ENCODE measurements at regions not wholly inside any gene's neighbourhood (a gene's known extent, or its start where the extent isn't known, plus 50 kb on each side); places are given as distances from the start of the nearest gene placed in this dataset.

- no peak for ATAC-seq
- intact Hi-C loops (cut with DNase I): no loop called here
- DNase-seq (ENCODE audit: low spot score): no peak
Observed at GRCh38 chr20:22217712-22218352, 366.5 kb downstream of the FOXA2 start.

- no peak for DNase-seq (ENCODE audit: low spot score)
Observed at GRCh38 chr20:22216984-22217383, 367.4 kb downstream of the FOXA2 start.

GRCh38 chr20:22214296-22214695, 370.1 kb downstream of the FOXA2 start:
- ATAC-seq (no peak), DNase-seq (ENCODE audit: low spot score) (no peak)
- intact Hi-C loops (cut with DNase I): no loop called here

More at GRCh38 chr20:22216984-22217383, 367.4 kb downstream of the FOXA2 start:
- ATAC-seq: no peak
- intact Hi-C loops (cut with DNase I): no loop called here

- no peak for ATAC-seq
- DNase-seq (ENCODE audit: low spot score): no peak
- intact Hi-C loops (cut with DNase I): no loop called here
Observed at GRCh38 chr20:22213271-22213670, 371.1 kb downstream of the FOXA2 start.

- ATAC-seq (no peak), DNase-seq (ENCODE audit: low spot score) (no peak)
- intact Hi-C loops (cut with DNase I): no loop called here
Observed at GRCh38 chr20:22207280-22207679, 377.1 kb downstream of the FOXA2 start.

- intact Hi-C loops (cut with DNase I): no loop called here
- DNase-seq (ENCODE audit: low spot score): no peak
- ATAC-seq: no peak
Observed at GRCh38 chr20:22204801-22205200, 379.6 kb downstream of the FOXA2 start.

- intact Hi-C loops (cut with DNase I): no loop called here
- ATAC-seq (no peak), DNase-seq (ENCODE audit: low spot score) (no peak)
Observed at GRCh38 chr20:22182148-22182547, 402.2 kb downstream of the FOXA2 start.

- intact Hi-C loops (cut with DNase I): no loop called here
- DNase-seq (ENCODE audit: low spot score): no peak
- ATAC-seq: no peak
Observed at GRCh38 chr20:22180244-22180643, 404.1 kb downstream of the FOXA2 start.

- intact Hi-C loops (cut with DNase I): no loop called here
- no peak for ATAC-seq
Observed at GRCh38 chr20:22160101-22160652, 424.2 kb downstream of the FOXA2 start.

GRCh38 chr20:22159276-22159675, 425.1 kb downstream of the FOXA2 start:
- DNase-seq (ENCODE audit: low spot score): no peak
- intact Hi-C loops (cut with DNase I): no loop called here
- no peak for ATAC-seq

More at GRCh38 chr20:22160101-22160652, 424.2 kb downstream of the FOXA2 start:
- DNase-seq (ENCODE audit: low spot score): no peak

GRCh38 chr20:22127587-22127986, 422.1 kb downstream of the PAX1 start:
- intact Hi-C loops (cut with DNase I): no loop called here
- DNase-seq (ENCODE audit: low spot score): no peak
- no peak for ATAC-seq

GRCh38 chr20:22106308-22106938, 401.0 kb downstream of the PAX1 start:
- DNase-seq (ENCODE audit: low spot score) (no peak), ATAC-seq (no peak)

GRCh38 chr20:22101606-22102005, 396.1 kb downstream of the PAX1 start:
- ATAC-seq (no peak), DNase-seq (ENCODE audit: low spot score) (no peak)
- intact Hi-C loops (cut with DNase I): no loop called here

More at GRCh38 chr20:22106308-22106938, 401.0 kb downstream of the PAX1 start:
- intact Hi-C loops (cut with DNase I): no loop called here

- DNase-seq (ENCODE audit: low spot score) (no peak), ATAC-seq (no peak)
- intact Hi-C loops (cut with DNase I): no loop called here
Observed at GRCh38 chr20:22100686-22101085, 395.2 kb downstream of the PAX1 start.

GRCh38 chr20:22099348-22099747, 393.9 kb downstream of the PAX1 start:
- no peak for DNase-seq (ENCODE audit: low spot score)
- ATAC-seq: no peak
- intact Hi-C loops (cut with DNase I): no loop called here

GRCh38 chr20:22098511-22098910, 393.0 kb downstream of the PAX1 start:
- no peak for DNase-seq (ENCODE audit: low spot score)
- ATAC-seq: no peak
- intact Hi-C loops (cut with DNase I): no loop called here

- ATAC-seq: no peak
- DNase-seq (ENCODE audit: low spot score): no peak
- intact Hi-C loops (cut with DNase I): no loop called here
Observed at GRCh38 chr20:22093122-22093521, 387.7 kb downstream of the PAX1 start.

- ATAC-seq: no peak
- intact Hi-C loops (cut with DNase I): no loop called here
Observed at GRCh38 chr20:22088882-22089281, 383.4 kb downstream of the PAX1 start.

GRCh38 chr20:22080985-22081384, 375.5 kb downstream of the PAX1 start:
- ATAC-seq (no peak), DNase-seq (ENCODE audit: low spot score) (no peak)
- intact Hi-C loops (cut with DNase I): no loop called here

More at GRCh38 chr20:22088882-22089281, 383.4 kb downstream of the PAX1 start:
- no peak for DNase-seq (ENCODE audit: low spot score)

- DNase-seq (ENCODE audit: low spot score): no peak
- no peak for ATAC-seq
- intact Hi-C loops (cut with DNase I): no loop called here
Observed at GRCh38 chr20:22074635-22075034, 369.2 kb downstream of the PAX1 start.

- intact Hi-C loops (cut with DNase I): no loop called here
- no peak for ATAC-seq
- DNase-seq (ENCODE audit: low spot score): no peak
Observed at GRCh38 chr20:22071841-22072240, 366.4 kb downstream of the PAX1 start.

Data from sciatic nerve (tissue), 2 donors.